Neutrophil (primary cell): ENCODE measurements at regions not wholly inside any gene's neighbourhood (a gene's known extent, or its start where the extent isn't known, plus 50 kb on each side); places are given as distances from the start of the nearest gene placed in this dataset.
"Not testable (repeated sequence)": the region's sequence is repeated elsewhere in the genome, so short reads cannot be mapped to it uniquely, and the experiment has no call there.

ENCODE experiments used
- H3K27ac ChIP-seq: fragments of 200-600 bp; sonication (generic); 2 replicates; pipeline ENCODE4 v1.5.1; 2016; ENCODE audit warnings: mild to moderate bottlenecking, moderate library complexity
- H3K27me3 ChIP-seq: fragments of 200-600 bp; sonication (generic); 2 replicates; pipeline ENCODE4 v1.6.0; 2016; ENCODE audit warnings: mild to moderate bottlenecking
- H3K36me3 ChIP-seq: fragments of 200-600 bp; sonication (generic); 2 replicates; pipeline ENCODE4 v1.5.1; 2017
- H3K4me1 ChIP-seq, 2 experiments: fragments of 200-600 bp in 1 of 2; sonication (generic) in 1 of 2; 1 replicate in 1 of 2; 2 replicates in 1 of 2; pipeline versions ENCODE4 v1.5.1 to v1.6.1; 2013 to 2016; ENCODE audit warnings: low read depth in 1 of 2, low read length in 1 of 2, mild to moderate bottlenecking in 1 of 2, moderate library complexity in 1 of 2; ENCODE audit not compliant: control insufficient read depth in 1 of 2, insufficient read depth in 1 of 2
- H3K4me3 ChIP-seq, 2 experiments: fragments of 200-600 bp in 1 of 2; sonication (generic) in 1 of 2; 1 replicate in 1 of 2; 2 replicates in 1 of 2; pipeline ENCODE4 v1.5.1; 2013 to 2016; ENCODE audit warnings: low read depth in 1 of 2, low read length in 1 of 2, mild to moderate bottlenecking in 1 of 2, moderate library complexity in 1 of 2
- H3K9me3 ChIP-seq: fragments of 200-600 bp; sonication (generic); 2 replicates; pipeline ENCODE4 v1.5.1; 2016
- CTCF ChIP-seq: fragments of 200-600 bp; sonication (generic); IDR thresholded peaks from 2 replicates; pipeline ENCODE4 v1.5.1; 2016; ENCODE audit warnings: antibody characterized with exemption

GRCh38 chr3:154904328-154904727 is 175.8 kb upstream of the MME start:
- H3K4me1 ChIP-seq, result peaks cover 0 to 7% of the 10 kb centered on the region in 2 experiments
- H3K9me3 ChIP-seq, result no peaks in the 10 kb centered on the region
- TF ChIP-seq CTCF, result peak; percentile 48
- peak overlapping the region; percentile 26 for H3K27ac ChIP-seq
- H3K4me3 ChIP-seq, result no peak overlapping the region
- H3K36me3 ChIP-seq, result no peaks in the 10 kb centered on the region
- H3K27me3 ChIP-seq, result no peaks in the 10 kb centered on the region

DNA sequence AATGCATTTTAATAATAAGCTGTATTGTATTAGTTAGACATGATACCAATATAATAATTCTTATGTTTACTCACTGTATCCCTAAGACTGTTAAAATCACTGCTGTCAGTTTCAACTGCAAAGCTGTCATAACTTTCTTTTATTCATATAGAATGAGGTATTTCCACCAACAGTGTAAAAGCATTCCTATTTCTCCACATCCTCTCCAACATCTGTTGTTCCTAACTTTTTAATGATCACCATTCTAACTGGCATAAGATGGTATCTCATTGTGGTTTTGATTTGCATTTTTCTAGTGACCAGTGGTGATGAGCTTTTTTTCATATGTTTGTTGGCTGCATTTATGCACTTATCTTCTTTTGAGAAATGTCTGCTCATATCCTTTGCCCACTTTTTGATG is 177.6 kb upstream of the MME start:
- H3K4me1 ChIP-seq, H3K4me3 ChIP-seq, H3K27me3 ChIP-seq, H3K27ac ChIP-seq, H3K9me3 ChIP-seq, H3K36me3 ChIP-seq: not testable (repeated sequence)

- H3K4me3 ChIP-seq, result no peak overlapping the region
- no peaks in the 10 kb centered on the region for H3K27me3 ChIP-seq
- no peaks in the 10 kb centered on the region for H3K9me3 ChIP-seq
- H3K36me3 ChIP-seq, result no peaks in the 10 kb centered on the region
- no peak overlapping the region for H3K27ac ChIP-seq
- H3K4me1 ChIP-seq, result peaks cover 0 to 7% of the 10 kb centered on the region in 2 experiments
- TF ChIP-seq CTCF, result no peak
Measured at GRCh38 chr3:154901278-154901677, 178.8 kb upstream of the MME start.

- H3K27me3 ChIP-seq, result no peaks in the 10 kb centered on the region
- H3K36me3 ChIP-seq, result no peaks in the 10 kb centered on the region
- no peak overlapping the region for H3K27ac ChIP-seq
- H3K4me1 ChIP-seq, result peaks cover 0 to 7% of the 10 kb centered on the region in 2 experiments
- no peak overlapping the region for H3K4me3 ChIP-seq
- no peak for TF ChIP-seq CTCF
- no peaks in the 10 kb centered on the region for H3K9me3 ChIP-seq
Measured at GRCh38 chr3:154900816-154901215, 179.3 kb upstream of the MME start.

DNA sequence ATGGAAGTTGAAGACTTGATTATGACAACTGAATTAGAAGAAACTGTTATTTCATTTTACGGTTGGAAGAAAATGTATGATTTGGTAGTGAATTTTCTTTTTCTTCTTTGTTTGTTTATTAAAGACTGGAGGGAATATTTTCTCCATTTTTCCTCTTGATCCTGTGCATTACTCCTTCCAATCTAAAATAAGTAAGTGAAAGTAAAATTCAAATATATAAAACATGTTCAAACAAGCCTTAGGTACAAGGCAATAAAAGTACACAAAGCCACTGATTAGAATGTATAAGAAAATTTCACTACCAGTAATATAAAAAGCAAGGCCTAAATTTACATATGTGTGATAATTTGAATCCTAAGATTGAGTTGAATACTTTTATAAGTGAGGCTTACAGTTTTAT is 181.2 kb upstream of the MME start:
- Histone ChIP-seq H3K27ac (no peak overlapping the region), H3K4me1 (no peaks in the 10 kb centered on the region), H3K9me3 (no peaks in the 10 kb centered on the region), H3K36me3 (no peaks in the 10 kb centered on the region), H3K4me3 (no peak overlapping the region), H3K27me3 (no peaks in the 10 kb centered on the region)
- no peak for TF ChIP-seq CTCF

- Histone ChIP-seq H3K27ac (no peak overlapping the region), H3K27me3 (no peaks in the 10 kb centered on the region), H3K9me3 (no peaks in the 10 kb centered on the region), H3K4me3 (no peak overlapping the region), H3K36me3 (no peaks in the 10 kb centered on the region), H3K4me1 (no peaks in the 10 kb centered on the region)
- no peak for TF ChIP-seq CTCF
Measured at GRCh38 chr3:154898443-154898842, 181.7 kb upstream of the MME start.
